GM10266 (cell line): ENCODE measurements at regions not wholly inside any gene's neighbourhood (a gene's known extent, or its start where the extent isn't known, plus 50 kb on each side); places are given as distances from the start of the nearest gene placed in this dataset.

Source experiments
- DNase-seq: peaks from one replicate; pipeline ENCODE4 v3.0.0; 2012; ENCODE audit errors: extremely low spot score
- CTCF ChIP-seq: IDR thresholded peaks from 2 replicates; pipeline ENCODE4 v1.5.1; 2012; ENCODE audit warnings: mild to moderate bottlenecking, low read depth; ENCODE audit not compliant: control insufficient read depth, insufficient read depth; ENCODE audit errors: missing control alignments

- no peak for DNase-seq
- TF ChIP-seq CTCF, result no peak
Observed at GRCh38 chr13:80239116-80239515, 101.8 kb downstream of the SPRY2 start.

GRCh38 chr13:80237646-80238045 lies 103.3 kb downstream of the SPRY2 start:
- no peak for DNase-seq
- no peak for TF ChIP-seq CTCF

- TF ChIP-seq CTCF, result no peak
- no peak for DNase-seq
Observed at GRCh38 chr13:80235967-80236302, 105.0 kb downstream of the SPRY2 start.

- DNase-seq, result no peak
- TF ChIP-seq CTCF, result no peak
Observed at GRCh38 chr13:80235166-80235966, 105.6 kb downstream of the SPRY2 start.

GRCh38 chr13:80227645-80228044 lies 113.3 kb downstream of the SPRY2 start:
- DNase-seq, result no peak
- no peak for TF ChIP-seq CTCF

- no peak for TF ChIP-seq CTCF
- DNase-seq, result no peak
Observed at GRCh38 chr13:80226645-80227044, 114.3 kb downstream of the SPRY2 start.

GRCh38 chr13:80224468-80224867 lies 116.5 kb downstream of the SPRY2 start:
- DNase-seq, result no peak
- TF ChIP-seq CTCF, result no peak
